ENCODE measurements at regions not wholly inside any gene's neighbourhood (a gene's known extent, or its start where the extent isn't known, plus 50 kb on each side); places are given as distances from the start of the nearest gene placed in this dataset.
A peak's percentile ranks its signal among the peaks of the same experiment; 100 is the strongest.
"Not testable (repeated sequence)": the region's sequence is repeated elsewhere in the genome, so short reads cannot be mapped to it uniquely, and the experiment has no call there.

DNA sequence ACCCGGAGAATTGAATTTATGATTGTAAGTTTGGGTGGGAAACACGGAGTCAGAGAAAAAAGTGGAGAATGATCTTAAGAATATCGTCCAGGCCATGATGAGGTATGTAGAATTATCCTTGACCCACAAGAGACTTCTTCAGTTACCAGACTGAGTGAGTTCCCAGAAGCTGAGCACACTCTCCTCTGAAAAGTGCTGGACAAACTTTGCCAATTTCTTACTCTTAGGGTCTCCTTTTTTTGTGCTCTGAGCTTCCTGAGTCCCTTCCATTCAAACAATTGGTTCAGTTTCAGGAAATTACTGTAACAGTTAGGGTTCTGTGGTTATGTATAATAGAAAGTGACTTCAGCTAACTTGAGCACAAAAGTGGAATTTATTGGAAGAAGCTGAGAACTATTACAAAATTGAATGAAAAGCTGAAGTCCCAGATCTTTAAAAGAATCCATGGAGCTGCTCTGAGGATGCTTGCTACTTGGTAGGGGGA, 50.6 kb upstream of the EHBP1 start:
- no peak for DNase-seq

DNA sequence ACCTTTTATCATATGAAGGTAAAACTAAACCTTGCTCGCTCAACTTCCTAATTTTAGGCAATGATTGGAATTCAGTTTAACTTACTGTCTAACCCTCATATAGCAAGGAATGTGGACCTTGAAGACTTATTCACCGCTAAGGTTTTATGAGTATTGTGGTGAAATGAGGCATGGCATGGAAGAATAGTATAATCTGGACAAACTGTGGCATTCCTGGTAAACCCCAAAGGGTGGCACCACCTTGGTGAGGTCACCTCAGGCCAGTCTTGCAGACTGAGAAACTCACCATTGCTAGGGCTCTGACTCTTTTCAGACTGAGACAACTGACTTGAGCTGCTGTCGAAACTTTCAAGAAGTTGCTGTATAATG, 51.1 kb upstream of the EHBP1 start:
- DNase-seq = no peak

DNA sequence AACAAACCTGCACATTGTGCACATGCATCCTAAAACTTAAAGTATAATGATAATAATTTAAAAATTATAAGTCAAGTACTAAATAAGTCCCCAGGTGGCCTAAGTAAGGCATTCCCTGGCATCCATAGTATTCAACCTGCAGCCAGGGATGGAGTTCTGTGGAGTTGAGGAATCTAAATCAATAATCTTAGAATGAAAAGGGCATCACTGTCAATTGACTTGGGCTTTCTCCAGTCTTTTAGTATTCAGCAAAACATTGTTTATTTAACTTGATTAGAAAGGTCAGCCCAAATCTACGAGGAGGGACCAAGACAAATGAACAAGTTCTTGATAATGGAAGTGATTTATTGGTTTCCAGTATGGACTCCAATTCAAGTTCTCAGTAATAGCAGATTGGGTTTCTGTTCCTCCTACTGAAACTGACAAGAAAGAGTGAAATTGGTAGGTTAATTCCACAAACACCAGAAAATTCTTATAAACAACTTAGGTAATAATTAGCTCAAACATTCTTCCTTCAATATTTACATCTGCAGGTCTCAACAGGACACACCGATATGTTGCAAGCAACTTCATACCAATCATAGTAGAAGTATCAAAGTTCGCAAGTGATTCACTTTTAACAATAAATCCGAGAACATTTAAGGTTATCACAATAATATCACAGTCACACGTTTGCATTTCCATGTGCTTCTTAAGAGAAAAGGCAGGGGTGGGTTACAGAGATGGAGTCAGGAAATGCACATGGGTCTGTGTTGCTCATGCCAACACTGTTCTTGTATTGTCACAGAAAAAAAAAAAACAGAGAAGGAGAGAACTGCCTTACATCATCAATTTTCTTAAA, 51.7 kb upstream of the EHBP1 start:
- no peak for DNase-seq

DNA sequence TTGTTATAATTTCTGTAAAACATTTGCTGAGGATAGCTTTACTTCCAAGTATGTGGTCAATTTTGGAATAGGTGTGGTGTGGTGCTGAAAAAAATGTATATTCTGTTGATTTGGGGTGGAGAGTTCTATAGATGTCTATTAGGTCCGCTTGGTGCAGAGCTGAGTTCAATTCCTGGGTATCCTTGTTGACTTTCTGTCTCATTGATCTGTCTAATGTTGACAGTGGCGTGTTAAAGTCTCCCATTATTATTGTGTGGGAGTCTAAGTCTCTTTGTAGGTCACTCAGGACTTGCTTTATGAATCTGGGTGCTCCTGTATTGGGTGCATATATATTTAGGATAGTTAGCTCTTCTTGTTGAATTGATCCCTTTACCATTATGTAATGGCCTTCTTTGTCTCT, 56.4 kb upstream of the EHBP1 start:
- not testable (repeated sequence) for DNase-seq

DNA sequence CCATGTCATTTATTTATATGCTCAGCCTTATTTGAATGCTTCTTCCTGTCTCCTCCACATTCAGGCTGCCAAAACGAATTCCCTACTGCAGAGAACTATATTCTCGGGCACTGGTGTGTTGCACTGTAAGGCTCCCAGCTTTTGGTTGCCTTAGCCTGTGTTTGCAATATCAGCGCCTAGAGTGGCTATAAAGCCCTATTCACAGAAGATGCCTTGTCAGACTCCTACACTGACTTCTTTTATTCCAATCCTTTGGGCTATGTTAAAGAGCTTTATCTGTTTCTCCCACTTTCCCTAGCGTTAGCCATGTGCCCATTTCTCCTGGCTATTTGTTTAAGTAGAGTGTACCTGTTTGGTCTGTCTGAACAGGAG, 62.4 kb upstream of the EHBP1 start:
- DNase-seq = no peak

DNA sequence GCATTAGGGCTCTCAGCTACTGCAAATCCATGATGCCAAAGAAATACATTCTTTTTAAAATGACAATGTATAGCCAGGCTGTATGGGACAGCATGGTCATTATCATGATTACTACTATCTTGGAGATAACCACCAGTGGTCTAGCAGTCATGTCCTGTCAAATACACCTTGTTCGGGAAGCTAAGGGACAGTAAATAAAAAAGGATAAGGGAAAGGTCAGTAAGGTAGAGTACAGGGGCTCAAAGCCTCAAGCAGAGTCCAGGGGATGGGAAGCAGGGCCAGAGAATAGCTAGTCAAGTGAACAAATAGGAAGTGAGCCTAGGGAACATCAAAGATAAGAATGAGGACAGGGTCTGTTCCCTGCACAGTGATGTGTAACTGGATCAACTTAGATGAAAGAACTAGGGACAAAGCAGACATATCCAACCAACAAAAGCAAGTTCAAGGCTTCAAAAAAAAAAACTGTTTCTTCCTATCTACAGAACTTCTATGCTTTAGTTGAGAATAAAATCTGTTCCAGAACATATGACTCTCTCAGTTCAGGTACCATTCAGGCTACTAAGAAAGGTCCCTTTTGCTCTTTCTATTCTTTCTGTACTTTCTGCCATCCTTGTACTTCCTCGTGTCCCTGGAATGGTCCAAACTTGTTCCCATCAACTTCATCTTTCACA, 62.9 kb upstream of the EHBP1 start:
- no peak for DNase-seq

DNA sequence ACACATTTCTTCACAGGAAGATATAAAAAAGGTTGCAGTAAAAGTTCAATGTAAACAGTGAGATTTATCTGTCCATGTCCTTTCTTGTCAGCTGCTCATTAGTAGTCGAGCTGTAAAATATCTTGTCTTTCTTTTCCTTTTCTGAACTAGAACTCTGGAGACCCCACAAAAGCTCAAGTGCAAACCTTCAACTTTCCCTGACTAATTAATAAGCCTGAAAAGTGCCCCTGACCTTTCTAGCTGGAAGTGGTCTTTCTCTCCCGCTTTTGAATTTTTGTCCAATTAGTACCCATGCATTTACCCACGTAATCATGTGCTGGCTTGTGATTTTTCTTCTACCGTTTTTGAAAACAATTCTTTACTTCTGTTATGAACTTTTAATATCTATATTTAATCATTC, 63.6 kb upstream of the EHBP1 start:
- no peak for DNase-seq

DNA sequence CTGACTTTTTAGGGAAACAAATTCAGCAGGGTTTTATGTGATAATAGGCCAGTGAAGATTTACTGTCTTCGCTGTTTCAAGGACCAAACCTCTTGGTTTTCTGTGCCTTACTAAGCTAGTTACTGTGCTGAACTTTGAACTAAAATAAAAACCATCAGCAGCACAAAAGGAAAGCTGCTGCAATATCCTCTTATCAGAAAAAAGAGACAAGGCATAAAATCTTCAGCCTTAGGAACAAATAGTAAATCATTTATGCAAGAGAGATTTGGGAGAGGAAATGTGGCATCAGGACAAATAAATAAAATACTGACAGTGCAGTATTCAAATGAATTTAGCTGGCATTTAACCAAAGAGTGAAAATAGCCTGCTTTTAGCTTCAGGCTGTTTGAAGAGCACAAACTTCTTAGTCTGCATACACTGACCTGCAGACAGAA, 64.1 kb upstream of the EHBP1 start:
- no peak for DNase-seq

DNA sequence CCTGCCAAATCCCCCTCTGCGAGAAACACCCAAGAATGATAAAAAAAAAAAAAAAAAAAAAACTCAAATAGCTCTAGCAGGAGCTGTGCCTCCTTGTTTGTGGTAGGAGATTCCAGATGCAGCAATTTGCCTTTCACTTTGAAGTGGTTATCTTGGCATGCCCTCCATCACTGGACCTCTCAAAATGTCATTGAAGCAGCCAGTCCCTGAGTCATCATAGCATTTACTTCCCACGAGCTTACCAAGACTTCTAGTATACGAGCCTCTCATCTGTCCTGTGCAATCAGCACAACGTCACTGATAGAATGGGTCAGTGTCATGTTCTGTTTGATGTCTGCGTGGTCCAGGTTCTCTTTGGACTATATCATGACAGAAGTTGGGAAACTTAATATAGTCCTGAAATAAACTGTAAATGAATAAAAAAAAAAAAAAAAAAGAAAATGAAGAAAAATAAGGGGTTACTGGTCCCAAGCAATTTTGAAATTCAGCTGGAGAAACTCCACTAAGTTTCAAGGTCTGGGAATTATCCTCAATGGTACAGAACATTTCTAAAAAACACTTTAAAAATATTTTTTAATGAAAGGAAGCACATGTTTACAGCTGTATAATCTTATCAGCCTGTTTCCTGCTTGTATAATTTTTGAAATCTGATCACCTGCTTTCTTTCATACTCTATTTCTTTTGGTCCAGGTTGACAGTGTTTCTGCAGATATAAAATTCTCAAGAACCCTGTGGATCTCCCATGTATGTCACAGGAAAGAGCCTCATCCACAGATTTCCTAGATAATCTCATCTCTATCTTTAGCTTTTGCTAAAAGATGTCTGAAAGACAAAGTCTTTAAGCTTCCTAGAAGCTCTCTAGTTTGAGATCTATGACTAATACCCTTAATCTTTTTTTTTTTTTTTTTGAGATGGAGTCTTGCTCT, 74.1 kb upstream of the EHBP1 start:
- DNase-seq = no peak

DNA sequence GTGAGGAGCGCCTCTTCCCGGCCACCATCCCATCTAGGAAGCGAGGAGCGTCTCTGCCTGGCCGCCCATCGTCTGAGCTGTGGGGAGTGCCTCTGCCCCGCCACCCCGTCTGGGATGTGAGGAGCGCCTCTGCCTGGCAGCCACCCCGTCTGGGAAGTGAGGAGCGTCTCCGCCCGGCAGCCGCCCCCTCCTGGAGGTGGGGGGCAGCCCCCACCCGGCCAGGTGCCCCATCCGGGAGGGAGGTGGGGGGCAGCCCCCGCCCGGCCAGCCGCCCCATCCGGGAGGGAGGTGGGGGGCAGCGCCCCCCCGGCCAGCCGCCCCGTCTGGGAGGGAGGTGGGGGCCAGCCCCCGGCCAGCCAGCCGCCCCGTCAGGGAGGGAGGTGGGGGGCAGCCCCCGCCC, 75.3 kb upstream of the EHBP1 start:
- DNase-seq = not testable (repeated sequence)

DNA sequence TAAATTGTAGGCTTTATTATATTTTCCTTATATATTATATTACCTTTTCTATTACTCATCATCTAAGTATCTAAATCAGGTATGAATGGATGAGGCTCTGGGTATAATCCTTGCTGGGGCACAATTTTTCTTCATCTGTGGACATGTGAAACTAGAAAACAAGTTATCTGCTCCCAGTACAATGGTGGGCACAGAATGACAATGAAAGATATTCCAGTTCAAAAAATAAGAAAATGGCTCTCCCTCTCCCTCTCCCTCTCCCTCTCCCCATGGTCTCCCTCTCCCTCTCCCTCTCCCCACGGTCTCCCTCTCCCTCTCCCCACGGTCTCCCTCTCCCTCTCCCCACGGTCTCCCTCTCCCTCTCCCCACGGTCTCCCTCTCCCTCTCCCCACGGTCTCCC, 76.2 kb upstream of the EHBP1 start:
- DNase-seq = not testable (repeated sequence)

DNA sequence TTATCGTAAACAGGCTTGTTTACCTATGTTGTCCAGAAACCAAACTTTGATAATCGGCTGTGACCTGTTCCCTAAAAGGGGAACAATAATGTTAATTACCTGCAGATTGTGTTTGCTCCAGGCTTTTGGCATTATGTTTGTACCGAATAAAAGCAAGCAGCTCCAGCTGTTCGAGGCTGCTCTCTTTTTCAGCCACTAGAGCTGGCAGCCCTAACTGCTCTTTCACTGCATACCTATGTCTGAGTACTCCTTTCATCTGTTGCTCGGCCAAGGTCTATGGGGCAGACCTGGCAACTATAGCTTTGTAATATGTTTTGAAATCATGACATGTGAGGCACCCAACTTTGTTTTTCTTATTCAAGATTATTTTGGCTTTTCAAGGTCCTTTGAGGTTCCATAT, 77.8 kb upstream of the EHBP1 start:
- no peak for DNase-seq

DNA sequence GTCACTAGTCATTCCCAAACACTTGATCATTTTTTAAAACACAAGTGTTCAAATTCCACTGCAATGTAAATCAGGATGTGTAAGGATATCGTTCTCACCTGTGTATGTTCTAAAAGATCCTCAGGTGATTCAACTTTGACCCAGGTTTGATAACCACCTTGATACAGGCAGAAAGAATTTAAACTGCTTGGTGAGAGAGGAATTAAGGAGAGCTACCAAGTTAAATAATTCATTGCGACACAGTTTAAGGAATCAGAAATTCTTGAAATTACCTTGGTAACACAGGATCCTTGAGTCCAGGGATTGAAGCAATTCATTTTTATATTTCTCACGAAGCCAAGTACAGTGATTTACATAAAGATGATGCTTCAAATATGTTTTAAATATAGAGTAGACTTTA, 80.7 kb upstream of the EHBP1 start:
- DNase-seq = no peak

DNA sequence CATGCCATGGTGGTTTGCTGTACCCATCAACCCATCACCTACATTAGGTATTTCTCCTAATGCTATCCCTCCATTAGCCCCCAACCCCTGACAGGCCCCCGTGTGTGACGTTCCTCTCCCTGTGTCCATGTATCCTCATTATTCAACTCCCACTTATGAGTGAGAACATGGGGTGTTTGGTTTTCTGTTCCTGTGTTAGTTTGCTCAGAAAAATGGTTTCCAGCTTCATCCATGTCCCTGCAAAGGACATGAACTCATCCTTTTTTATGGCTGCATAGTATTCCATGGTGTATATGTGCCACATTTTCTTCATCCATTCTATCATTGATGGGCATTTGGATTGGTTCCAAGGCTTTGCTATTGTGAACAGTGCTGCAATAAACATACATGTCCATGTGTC, 89.0 kb upstream of the EHBP1 start:
- not testable (repeated sequence) for DNase-seq

DNA sequence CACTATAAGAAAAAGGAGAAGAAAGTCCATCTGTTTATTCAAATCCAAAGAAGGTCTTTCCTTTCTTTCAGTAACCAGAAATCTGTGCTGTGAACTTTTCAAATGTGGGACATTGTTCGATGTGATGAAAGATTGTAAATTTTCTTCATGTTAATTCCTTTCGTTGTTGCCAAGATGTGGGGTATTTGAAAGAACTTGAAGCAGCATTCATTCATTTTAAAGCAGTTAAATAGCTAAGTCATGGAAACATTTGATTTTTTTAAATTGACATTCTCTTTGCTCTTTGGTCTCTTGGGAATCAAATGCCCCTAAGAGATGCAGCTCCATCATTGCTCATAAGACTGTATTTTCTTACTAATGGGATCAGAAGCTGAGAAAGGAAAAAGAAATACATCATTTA, 93.7 kb upstream of the EHBP1 start:
- no peak for DNase-seq

DNA sequence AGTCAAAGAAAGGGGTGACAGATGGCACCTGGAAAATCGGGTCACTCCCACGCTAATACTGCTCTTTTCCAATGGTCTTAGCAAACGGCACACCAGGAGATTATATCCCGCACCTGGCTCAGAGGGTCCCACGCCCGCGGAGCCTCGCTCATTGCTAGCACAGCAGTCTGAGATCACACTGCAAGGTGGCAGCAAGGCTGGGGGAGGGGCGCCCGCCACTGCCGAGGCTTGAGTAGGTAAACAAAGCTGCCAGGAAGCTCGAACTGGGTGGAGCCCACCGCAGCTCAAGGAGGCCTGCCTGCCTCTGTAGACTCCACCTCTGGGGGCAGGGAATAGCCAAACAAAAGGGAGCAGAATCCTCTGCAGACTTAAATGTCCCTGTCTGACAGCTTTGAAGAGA, 99.5 kb upstream of the TMEM17 start:
- not testable (repeated sequence) for DNase-seq

DNA sequence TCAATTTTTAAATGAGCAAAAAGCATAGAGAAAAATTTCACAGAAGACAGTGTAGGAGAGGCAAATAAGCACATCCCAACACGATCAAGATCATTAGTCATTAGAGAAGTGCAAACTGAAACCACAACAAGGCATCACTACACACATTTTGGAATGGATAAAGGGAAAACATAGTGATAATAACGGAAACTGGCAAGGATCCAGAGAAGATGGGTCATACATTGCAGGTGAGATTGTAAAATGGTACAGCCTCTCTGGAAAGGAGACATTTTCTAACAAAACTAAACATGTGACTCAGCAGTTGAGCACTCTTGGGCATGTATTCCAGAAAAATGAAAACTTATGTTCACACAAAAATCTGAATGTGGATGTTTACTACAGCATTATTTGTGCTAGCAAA, 98.3 kb upstream of the TMEM17 start:
- DNase-seq = peak in 1 of 2 experiments; percentile 11

DNA sequence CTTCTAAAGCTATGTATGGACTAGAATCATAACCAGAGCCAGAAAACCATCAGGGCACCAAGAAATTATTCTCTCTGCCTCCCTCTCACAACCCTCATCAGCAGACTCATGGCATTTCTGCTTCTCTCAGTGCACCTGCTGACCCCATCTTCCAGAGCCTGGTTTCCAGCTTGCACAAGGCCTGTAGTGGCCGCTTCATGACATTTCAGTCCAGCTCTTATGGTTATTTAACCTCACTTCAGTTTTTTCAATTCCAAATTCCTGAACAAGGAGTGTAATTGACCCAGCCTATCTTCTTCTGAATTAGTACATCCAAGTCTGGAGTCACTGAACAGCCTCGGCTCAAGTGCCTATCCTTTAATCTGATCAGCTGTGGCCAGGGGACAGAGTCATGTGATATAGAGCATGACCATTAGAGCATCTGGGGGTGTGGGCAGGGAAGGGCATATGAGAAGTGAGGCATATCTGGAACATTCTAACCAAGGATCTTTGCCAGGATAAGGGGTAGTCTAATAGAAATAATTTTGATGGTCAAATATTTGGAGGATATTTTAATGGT, 97.2 kb upstream of the TMEM17 start:
- no peak for DNase-seq

DNA sequence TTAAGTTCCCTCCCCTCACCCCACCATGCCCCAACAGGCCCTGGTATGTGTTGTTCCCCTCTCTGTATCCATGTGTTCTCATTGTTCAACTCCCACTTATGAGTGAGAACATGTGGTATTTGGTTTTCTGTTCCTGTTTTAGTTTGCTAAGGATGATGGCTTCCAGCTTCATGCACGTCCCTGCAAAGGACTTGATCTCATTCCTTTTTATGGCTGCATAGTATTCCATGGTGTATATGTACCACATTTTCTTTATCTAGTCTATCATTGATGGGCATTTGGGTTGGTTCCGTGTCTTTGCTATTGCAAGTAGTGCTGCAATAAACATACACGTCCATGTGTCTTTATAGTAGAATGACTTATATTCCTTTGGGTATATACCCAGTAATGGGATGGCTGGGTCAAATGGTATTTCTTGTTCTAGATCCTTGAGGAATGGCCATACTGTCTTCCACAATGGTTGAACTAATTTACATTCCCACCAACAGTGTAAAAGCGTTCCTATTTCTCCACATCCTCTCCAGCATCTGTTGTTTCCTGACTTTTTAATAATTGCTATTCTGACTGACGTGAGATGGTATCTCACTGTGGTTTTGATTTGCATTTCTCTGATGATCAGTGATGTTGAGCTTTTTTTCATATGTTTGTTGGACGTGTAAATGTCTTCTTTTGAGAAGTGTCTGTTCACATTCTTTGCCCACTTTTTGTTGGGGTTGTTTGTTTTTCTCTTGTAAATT, 93.8 kb upstream of the TMEM17 start:
- DNase-seq = not testable (repeated sequence)

DNA sequence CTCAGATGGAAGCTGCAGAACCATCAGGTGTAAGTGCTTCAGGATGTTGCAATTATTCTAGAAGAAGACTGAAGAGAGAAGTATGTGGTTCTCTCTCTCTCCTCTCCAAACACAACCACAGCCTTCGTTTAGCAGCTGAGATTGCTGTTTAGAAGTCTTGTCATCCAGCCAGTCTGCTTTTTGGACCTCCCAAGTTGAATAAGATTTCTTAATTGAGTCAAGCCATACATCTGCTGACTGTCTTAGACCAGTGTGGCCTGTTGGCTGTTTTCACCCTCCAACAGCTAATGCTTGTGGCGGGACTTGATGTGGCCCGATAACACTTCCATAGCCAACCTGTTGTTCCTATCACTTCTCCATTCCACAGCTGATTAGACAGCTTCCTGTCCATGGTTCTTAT, 91.3 kb upstream of the TMEM17 start:
- no peak for DNase-seq

DNA sequence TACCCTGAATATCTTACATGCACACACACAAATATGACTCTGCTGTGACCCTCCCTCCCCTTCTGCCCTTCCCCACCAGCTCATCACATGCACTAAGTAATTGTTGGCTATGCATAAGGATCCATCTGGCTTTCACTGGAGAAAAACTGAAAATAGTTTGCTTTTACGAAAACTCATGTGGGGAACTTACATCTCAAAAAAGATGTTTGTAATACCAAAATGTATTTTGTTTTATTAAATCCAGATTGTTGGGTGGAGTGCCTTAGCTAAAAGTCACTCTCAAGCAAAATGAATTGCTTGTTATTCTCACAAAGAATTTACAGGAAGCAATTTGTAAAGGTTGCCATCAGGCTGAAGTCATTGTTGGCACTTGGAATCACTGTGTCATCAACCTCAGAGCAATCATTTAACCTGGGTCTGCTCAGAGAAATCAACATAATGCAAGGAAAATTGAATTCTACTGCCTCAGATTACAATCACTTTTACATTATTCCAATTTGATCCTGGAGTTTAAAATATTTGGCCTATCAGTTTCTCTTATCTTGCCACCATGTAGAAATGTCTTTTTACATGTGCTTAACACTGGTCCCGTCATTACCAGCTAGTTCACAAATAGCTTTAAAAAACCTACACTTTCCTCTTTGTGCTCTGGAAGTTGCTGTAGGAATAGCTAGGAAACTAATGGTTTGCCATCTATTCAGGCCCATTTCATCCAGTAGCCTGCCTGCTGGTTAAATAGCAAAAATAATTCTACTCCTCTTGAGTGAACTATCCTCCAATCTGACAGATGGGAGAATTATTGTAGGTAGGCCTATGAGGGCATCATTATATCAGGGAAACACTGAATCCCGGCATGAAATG, 90.3 kb upstream of the TMEM17 start:
- peak in 1 of 2 experiments; percentile 28 for DNase-seq
